GM12865 (cell line): ENCODE measurements at regions not wholly inside any gene's neighbourhood (a gene's known extent, or its start where the extent isn't known, plus 50 kb on each side); places are given as distances from the start of the nearest gene placed in this dataset.

ENCODE experiments used
- DNase-seq: peaks from one replicate; pipeline ENCODE4 v3.0.0; 2010; ENCODE audit warnings: low read depth
- H3K4me3 ChIP-seq: 2 replicates; pipeline ENCODE4 v1.5.1; 2011; ENCODE audit warnings: mild to moderate bottlenecking, low read depth, low read length, control low read depth
- TF ChIP-seq, protein P1 (sequence below): IDR thresholded peaks from 2 replicates; pipeline ENCODE4 v1.5.1; 2011; ENCODE audit warnings: low read length, control low read depth, low read depth, inconsistent platforms; ENCODE audit not compliant: insufficient read depth; ENCODE audit errors: missing control alignments

DNA sequence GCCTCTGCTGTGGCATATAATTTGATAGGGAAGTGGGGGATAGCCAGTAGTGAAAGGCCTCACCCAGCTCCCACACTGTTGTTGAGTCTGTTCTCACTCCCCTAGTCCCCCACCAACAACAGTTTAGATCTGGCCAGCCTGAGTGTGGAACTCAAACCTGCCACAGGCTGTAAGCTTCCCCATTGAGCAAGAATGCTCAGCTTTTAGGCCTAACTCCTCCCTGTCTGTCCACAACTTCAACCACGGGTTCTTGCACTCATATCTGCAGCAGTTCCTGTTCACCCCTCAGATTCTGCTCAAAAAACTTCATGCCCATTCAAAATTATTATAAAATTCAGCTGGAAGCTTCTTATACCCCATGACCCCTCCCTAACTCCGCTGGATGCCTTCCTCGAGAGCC lies 975.1 kb downstream of the NSUN3 start:
- no peak for DNase-seq
- TF ChIP-seq, protein P1, sequence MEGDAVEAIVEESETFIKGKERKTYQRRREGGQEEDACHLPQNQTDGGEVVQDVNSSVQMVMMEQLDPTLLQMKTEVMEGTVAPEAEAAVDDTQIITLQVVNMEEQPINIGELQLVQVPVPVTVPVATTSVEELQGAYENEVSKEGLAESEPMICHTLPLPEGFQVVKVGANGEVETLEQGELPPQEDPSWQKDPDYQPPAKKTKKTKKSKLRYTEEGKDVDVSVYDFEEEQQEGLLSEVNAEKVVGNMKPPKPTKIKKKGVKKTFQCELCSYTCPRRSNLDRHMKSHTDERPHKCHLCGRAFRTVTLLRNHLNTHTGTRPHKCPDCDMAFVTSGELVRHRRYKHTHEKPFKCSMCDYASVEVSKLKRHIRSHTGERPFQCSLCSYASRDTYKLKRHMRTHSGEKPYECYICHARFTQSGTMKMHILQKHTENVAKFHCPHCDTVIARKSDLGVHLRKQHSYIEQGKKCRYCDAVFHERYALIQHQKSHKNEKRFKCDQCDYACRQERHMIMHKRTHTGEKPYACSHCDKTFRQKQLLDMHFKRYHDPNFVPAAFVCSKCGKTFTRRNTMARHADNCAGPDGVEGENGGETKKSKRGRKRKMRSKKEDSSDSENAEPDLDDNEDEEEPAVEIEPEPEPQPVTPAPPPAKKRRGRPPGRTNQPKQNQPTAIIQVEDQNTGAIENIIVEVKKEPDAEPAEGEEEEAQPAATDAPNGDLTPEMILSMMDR = no peak
- H3K4me3 ChIP-seq = no peak overlapping the region

- H3K4me3 ChIP-seq = no peak overlapping the region
- TF ChIP-seq, protein P1 = no peak
- no peak for DNase-seq
Measured at GRCh38 chr3:95044101-95044500, 981.2 kb downstream of the NSUN3 start.

GRCh38 chr3:95048564-95048963 lies 985.7 kb downstream of the NSUN3 start:
- TF ChIP-seq, protein P1 = no peak
- no peak overlapping the region for H3K4me3 ChIP-seq
- DNase-seq = no peak

- no peak for DNase-seq
- no peak overlapping the region for H3K4me3 ChIP-seq
- TF ChIP-seq, protein P1 = no peak
Measured at GRCh38 chr3:95049841-95050240, 987.0 kb downstream of the NSUN3 start.

DNA sequence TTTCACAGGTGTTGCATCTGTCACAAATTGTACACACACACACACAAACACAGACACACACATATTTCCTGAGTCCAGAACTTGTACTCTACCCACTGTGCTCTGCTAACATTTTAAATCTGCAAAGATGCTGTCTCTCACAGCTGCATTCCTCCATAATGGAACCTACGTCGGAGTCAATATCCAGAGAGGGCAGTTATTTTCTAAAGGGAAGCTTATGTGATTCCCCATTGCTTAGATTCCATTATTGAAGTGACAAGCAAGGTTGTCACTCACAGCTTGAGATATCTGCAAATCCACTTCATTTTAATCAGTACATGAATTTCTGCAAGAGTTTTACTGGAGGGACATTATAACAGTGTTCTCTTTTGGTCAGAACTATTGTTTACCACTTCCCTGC lies 992.4 kb downstream of the NSUN3 start:
- TF ChIP-seq, protein P1 = no peak
- no peak overlapping the region for H3K4me3 ChIP-seq
- no peak for DNase-seq

DNA sequence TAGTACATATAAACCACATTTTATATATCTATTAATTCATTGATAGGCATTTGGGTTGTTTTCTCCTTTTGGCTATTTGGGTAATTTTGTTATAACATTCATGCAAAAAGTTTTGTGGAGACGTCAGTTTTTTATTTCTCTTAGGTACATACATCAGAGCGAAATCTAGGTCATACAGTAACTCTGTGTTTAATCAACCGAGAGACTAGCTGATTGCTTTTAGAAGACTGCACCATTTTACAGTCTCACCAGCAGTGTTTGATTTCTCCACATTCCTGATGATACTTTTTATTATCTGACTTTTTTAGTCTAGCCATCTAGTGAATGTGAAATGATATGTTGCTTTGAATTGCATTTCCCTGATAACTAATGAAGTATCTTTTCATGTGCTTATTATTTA lies 1019.3 kb downstream of the NSUN3 start:
- DNase-seq = no peak
- TF ChIP-seq, protein P1 = no peak
- no peak overlapping the region for H3K4me3 ChIP-seq

DNA sequence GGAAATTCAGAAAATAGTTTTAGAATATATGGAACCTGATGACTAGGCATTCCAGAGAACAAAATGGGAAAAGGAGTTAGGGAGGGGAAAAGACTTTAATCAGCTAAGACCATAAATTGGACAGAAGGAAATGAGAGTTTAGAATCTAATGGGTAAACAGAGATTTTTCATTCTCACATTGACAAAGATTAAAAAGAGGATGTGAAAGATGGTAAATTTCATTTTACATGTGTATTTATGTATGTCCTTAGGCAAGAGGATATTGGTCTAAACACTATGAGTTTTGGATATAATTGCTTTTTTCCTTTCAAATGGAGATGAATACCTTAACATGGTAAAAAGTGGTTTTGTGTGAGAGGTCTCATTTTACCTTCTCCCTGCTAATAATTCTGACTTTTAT lies 1021.9 kb downstream of the NSUN3 start:
- H3K4me3 ChIP-seq = no peak overlapping the region
- no peak for DNase-seq
- TF ChIP-seq, protein P1 = no peak
